ENCODE measurements at regions not wholly inside any gene's neighbourhood (a gene's known extent, or its start where the extent isn't known, plus 50 kb on each side); places are given as distances from the start of the nearest gene placed in this dataset.
A peak's percentile ranks its signal among the peaks of the same experiment; 100 is the strongest.

DNA sequence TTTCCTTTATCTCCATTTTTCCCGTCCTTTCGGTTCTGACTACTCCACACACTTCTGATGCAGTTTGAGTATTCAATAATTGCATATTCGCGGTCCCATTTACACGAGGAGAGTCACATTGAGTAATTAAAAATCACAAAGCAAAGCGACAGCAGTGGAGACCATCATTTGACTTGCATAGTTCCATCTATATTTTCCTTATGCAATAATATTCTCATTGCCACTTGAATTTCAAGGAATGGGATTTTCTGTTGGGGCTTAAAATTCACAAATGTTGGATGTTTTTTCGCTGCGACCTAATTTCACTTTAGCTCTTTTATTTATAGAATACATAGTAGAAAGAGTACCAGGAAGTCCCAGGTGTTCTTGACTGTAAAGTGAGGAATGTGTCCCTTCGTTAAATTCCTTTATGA, 186.8 kb downstream of the ZEB2 start:
- DNase-seq: no peak

DNA sequence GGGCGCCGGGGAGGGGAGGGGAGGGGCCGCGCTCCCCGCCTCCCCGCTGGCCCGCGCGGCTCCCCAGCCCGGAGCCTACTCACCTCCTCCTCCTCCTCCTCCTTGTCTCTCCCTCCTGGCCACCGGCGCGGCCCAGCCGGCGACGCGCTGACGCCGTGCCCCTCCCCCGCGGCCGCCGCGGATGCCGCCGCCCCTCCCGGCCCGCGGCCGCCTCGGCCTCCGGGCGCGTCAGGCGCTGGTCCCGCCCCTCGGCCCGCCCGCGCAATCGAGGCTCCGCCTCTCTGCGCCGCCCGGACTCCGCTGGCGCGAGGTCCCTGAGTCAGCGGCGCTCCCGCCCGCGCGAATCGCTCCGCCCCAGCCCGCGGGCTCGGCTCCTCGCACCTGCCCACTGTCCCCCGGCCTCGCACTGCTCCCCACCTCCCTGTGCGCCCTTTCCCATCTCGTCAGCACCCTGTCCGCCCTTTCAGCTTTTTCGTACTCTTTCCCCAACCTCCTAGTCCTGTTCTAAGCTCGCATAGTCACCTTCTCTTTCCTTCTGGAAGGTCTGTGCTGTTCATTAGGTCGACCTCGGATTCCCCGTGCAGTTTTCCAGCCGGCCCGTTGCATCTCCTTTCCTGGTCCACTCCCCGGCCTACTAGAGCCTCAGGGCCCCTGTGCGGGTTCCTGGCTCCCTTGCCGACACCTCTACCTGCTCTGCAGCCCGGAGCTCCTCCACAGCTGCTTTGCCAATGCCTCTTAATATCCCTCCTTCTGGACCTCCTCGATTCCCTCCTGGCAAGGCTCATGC, 187.4 kb downstream of the ZEB2 start:
- DNase-seq: peak; percentile 95

DNA sequence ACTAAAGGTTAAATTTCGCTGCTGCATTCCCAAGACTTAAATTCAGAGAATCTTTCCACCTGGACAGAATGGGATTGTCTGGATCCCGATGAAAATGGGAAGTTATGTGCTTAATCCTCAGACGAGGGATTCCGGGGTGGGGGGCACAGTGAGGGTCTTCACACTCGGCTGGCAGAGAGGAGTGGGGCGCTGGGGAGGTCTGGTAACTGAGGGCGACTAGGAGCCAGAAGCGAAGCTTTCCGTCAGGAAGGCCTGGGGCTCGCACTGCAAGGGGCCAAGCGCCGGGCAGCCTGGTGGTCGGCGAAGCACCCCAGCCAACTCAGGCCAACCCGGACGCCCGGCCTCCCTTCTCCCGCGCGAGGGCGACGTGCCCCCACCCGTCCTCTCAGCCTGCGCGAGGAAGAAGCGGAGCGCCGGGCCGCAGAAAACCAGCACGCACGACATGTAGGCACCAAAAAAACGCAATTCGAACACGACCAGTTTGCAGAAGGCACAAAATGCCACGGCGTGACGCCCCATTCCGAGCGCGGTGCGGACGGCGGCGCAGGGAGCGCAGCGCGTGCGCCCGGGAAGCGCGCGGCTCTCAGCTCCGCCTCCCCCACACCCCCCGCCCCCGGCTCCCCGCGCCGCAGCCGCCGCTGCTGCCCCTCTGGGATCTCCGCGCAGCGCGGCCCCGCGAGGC, 188.1 kb downstream of the ZEB2 start:
- DNase-seq: no peak

DNA sequence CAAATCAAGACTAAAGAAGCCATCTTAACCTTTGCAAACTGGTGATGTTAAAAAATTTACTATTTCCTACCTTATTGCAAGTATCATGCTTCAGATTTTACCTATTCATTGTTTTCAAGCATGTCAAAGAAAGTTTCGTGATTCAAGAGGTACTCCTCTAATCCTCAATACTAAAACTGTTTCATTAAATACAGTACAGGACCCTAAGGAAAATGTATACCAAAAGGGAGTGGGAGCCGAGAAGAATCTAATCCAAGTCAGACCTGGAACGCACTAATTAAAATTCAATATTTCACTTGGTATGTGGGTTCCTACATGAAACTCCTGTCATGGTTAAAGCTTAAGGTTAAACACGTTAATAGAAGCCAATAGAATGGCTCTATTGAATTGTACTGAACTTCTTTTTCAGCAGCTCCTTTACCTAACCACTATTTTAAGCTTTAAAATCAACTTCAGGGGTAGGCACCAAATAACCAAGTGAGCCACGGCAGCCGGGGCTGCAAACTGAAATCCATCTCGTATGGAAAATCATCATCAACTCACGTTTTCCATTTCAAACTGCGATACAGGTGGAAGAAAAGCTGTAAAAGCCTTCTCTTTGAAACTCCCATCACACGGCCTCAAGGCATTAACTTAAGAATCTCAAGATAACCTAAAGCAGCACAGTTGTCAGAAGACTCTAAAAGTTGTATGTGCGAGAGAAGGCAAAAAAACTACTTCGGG, 188.8 kb downstream of the ZEB2 start:
- no peak for DNase-seq

DNA sequence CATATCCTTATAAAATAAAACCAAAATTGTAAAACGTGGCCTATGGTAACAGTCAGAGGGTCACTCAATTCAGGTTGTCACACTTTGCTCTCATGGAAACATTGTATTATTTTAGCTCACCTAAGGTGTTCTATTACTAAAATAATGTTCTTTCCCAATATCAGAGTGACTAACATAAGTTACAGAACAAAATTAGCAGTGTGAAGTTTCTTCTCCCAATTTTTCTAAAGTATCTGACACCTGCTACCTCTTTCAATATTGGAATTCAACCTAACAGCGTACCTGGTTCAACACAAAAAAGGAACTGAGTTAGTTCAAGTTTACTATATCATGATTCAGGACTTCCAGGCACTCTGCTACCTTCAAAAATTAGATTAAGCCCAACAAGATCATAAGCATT, 190.4 kb downstream of the ZEB2 start:
- DNase-seq: no peak

DNA sequence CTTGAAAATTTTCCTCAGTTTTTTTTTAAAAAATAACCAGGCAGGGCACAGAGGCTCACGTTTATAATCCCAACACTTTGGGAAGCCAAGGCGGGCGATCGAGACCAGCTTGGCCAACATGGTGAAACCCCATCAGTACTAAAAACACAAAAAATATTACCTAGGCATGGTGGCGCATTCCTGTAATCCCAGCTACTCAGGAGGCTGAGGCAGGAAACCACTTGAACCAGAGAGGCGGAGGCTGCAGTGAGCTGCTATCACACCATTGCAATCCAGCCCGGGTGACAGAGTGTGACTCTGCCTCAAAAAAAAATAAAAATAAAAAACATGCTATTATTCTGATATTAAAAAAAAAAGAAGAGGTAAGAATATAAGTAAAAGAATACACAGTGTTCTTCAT, 191.0 kb downstream of the ZEB2 start:
- DNase-seq: no peak

DNA sequence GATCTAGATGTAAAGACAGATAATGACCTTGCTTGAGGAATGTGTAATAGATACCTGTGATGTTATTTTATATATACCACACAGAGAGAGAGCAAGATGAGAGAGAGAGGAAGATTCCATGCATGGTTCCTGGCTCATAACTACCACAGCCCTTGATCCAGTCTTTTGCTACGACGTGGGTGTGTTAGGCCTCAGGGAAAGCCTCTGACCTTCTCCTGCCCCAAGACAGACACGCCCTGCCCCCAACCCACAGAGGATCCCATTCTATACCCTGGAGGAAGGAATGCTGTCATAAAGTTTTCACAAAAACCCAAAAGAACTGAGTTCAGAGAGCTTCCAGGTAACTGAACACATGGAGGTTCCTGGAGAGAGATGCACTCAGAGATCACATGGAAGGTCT, 193.1 kb downstream of the ZEB2 start:
- peak; percentile 62 for DNase-seq

DNA sequence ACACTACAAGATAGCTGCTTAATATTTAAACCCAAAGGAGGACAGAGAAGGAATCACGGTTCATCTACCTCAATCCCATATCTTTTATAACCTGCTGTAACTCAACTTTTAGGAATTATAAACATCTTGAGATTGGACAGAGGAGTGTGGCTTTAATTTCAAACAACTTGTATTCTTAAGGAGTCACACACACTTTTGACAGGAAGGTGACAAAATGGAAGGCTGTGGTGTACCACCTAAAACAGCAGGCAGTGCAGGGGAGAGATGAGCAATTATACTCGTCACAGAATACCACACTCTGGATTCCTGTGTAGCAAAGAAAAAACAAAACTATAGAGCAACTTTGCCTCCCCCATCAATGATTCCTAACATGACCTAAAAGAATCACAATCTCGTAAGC, 194.8 kb downstream of the ZEB2 start:
- DNase-seq: no peak

DNA sequence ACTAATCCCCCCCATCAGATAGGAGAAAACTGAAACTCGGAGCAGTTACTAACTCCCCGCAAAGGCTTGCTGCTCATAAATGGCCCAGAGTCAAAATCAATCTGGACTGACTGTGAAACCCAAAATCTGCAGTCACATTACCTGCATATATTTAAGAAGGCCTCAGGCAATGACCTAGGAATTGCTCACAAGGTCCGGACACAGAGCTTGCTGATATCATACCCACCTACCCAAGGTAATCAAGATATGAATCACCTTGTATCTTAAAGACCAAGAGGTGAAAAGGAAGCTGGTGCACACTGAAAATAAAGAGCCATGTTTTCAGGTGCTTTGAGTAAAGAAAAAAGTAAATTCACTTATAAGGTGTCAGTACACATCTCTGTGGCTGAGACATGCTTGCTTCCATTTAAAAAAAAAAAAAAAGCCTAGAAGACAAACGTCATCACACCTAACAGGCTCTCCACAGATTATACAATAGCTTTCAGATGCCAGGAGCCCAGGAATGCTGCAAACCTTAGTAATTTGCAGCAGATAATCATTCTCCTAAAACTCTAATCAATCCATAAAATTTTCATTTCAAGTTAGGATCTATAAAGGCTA, 195.4 kb downstream of the ZEB2 start:
- no peak for DNase-seq

DNA sequence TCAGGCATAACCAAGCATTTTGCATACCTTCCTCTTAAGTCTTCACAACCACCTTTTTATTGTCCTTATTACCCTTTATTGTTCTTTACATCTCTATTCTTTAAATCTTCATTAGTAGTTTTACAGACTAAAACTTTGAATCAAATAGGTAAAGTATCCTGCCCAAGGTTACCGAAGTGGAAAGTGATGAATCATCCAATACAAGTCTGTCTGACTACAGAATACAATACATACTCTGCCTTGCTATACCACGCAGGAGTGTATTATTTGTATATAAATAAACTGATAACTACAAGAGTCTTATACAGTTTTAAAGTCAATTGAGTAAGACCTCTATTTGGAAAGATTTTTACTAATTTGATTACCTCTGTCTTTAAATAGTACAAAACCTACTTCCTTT, 196.0 kb downstream of the ZEB2 start:
- DNase-seq: no peak

DNA sequence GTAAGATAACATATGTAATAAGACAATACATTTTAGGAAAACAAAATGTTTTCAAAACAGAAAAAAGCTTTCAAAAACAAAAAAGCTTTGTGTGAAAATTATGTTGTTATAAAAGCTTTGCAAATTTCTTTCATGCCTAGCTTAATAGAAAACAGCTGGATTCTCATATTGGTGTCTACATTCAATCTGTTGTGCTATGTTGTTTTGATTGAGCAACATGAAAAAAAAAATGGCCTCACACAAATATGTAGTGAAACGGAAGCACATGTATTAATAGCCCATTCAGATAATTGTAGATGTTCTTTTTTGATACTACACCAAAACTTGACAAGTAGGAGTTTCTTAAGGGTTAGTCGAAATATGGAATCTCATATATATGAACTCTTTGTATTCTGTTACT, 197.5 kb downstream of the ZEB2 start:
- no peak for DNase-seq

DNA sequence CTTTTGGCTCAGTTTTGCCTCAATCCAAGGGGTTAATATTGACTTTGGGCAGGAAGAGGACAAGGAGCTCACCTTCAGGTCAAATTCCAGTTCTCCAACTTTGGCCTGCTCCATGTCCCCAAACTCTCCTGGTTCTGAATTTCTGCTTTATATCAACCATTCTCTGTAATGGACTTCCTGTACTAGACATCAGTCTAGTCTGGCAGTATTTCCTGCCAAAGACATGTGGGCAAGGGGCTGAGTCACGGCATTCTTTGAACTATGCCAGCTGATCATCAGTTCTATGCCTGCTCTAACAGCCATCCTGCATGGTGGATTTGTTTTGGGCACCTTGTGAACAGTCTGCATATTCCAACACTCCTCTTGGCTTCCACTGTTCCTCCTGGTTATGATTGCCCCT, 199.4 kb downstream of the ZEB2 start:
- DNase-seq: no peak

DNA sequence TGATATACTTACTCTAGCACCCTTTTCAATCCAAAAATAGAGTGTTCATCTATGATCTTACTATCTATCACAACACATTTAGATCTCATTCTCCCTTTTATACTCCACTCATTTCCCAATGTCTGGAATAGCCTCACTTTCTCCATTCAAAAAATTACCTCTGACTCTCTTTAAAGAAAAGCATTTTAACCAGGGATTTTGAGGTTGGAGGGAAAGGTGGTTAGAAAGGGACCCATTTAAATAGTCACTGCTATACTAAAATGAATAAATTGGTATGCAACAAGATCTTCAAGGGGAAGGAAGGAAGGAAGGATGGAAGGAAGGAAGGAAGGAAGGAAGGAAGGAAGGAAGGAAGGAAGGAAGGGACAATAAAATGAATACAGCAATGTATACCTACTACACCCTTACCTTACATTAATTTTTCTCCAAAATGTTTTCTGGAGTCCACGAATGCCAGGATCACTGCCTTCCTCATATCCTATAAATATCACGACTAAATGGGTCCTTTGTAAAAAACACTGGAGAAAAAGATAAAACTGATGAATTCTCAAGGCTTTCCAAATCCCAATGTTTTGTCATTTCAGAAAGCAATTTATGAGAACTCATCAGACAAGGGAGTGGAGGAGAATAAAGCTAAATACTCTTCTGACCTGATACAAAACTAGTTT, 202.7 kb downstream of the ZEB2 start:
- no peak for DNase-seq

DNA sequence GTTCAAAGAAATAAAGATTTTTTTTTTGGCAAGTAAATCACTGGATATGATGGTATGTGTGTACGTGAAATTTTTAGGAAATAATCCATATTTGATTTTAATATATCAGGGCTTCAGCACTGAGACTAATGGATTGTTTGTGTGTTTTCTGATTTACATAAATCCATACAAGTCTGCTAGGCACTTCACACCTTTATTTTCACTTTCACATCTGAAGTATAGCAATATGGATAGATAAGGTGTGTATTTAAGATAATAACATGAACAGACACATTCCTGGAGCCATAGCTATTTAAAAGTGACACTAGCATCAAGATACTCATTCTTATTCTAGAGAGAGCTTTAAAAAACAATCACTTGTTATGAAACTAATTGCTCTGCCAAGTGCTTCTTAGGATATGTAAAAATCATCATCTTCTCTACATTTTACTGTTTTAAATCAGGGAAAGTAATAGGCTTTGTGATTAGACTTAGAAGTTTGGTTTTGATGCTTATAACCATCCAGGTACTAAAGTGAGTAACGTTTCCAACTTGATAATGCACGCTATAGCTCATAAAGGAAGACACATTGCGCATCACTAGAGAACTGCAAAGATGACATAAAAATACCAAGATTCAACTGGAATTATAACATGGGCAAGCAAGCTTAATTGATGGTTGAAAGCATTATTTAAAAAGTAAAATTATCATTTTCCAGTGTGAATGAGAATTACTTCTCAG, 208.9 kb downstream of the ZEB2 start:
- DNase-seq: no peak

DNA sequence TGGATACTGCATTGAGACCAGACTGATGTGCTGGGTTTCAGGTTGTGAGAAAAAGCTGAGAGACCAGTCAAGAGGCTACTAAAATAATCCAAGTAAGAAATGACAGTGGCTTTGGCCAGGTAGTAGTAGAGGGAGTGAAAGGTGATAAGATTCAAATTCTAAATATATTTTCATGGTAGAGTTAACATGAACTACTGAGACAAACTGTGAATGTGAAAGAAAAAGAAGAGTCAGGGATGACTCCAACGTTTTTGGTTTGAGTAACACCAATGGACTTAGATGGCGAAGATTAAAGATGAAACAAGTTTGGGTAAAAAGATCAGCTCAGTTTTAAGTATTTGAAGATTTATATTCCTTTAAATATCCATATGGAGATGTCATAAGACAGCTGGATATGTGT, 209.4 kb downstream of the ZEB2 start:
- DNase-seq: no peak

DNA sequence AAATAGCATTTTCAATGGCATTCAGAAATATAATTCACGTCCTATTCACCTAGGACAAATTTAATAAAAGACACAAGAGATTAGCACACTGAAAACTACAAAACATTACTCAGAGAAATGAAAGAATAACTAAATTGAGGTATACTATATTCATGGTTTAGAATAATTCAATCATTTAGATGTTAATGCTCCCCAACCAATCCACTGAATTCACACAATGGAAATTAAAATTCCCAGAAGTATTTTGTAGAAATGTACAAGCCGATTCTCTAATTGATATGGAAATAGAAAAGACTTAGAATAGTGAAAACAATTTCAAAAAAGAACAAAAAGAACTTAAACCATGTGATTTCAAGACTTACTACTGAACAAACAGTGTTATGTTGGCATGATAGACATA, 212.2 kb downstream of the ZEB2 start:
- no peak for DNase-seq

DNA sequence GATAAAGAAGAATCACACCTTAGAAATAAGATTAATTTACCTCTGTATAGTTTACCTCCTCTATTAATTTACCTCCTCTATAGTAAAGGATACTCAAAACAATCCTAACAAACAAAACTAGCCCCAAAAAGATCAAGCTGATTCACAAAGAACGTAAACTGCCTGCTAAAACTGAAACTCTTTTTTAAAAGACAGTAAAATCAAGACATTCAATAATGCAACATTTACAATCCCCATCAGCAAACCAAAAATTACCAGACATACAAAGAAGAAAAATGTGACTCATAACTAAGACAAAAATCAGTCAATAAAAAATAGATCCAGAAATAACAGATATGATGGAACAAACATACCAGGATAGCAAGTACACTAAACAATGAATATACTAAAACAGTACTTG, 215.7 kb downstream of the ZEB2 start:
- DNase-seq: no peak

DNA sequence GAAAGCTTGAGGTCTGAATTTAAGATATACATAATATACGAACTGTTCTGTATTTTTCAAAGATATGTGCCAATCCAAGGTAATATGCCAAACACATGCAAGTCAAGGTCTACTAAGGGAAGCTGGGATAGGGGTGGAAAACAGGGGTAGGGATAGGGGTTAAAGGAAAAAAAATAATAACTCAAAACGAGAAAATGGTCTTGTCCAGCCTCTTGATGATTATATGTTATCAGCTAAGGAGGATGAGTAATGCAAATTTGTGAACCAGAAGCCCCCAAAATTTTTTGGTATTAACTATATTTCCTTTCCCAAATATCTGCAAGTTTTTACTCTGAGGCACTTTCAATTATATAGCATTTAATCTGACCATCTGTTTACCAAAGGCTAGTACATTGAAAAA, 219.3 kb downstream of the ZEB2 start:
- DNase-seq: no peak

DNA sequence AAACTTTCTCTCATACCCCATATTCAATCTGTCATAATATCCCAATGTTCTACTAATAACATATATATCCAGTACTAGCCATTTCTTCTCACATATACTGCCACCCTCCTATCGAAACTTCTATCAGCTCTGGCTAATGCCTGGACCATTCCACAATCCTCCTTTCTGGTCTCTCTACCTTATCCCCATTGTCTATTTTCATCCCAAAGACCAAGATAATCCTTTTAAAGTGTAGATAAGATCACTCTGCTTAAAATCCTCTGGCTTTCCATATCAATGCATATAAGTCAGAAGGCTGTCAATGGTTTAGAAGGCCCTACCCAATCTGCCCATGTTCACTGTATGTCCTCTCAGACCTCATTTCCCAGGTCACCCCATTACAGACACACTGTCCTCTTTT, 229.6 kb downstream of the ZEB2 start:
- no peak for DNase-seq

DNA sequence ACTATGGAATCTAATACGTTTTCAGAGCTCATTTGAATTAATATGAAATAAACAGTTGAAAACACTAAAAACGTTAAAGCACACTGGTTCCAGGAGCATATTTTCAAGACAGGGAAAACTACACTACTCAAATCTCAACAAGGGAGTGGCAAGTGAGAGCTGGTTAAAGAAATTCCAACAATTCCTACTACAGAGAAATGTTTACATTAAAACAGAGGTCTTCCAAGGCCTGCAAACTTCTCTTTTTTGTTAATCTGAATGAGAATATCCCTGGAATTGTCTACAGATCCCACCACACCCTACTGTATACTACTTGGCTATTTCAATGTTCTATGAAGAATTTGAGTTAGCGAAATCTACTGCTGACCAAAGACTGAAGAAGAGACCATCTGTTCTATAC, 231.5 kb downstream of the ZEB2 start:
- DNase-seq: no peak

DNA sequence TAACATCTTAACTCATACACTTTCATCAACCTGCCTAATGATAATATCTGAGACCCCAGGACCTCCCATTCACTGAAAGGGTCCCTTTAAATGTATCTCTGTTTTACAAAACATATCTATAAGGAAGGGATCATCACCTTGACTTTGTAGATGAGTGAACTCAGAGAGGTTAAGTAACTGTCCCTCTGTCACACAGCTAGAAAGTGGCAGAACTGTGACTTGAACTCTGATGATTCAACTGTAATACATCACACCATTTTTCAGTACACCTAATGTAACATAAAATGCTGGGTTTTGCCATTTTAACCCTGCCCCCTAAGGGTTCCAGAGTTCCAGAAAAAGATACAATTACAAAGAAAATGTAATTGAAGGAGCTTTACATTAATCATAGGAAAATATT, 234.6 kb downstream of the ZEB2 start:
- DNase-seq: no peak

DNA sequence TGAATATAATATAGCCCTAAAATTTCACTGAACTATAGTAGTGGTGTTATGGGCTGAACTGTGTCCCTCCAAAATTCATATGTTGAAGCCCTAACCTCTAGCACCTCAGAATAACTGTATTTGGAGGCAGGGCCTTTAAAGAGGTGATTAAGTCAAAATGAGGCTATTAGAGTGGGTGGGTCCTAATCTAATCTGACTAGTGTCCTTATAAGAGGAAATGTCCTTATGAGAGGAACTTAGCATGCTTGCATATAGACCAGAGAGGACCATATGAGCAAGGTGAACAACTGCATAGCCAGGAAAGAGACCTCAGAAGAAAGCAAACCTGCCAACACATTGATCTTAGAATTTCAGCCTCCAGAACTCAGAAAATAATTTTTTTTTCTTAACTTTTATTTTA, 238.4 kb downstream of the ZEB2 start:
- DNase-seq: no peak

DNA sequence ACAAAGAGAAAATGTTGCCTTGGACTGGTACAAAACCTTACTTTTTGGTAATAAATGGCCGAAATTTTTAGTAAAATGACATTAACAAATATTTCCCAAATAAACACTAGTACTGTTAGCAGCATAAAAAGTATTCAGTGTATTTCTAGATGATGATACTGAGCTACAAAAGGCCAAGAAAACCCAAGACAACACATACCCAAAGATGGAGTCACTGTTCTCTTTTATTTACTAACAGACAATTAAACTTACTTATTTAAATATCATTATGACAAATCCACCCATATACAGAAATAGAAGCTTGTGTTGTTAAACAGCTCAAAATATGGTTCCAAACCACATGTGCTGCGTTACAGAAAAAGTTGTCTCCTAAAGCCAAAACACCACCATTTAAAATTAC, 239.9 kb downstream of the ZEB2 start:
- no peak for DNase-seq

All from islet precursor cell (in vitro differentiated cells).